GM04504 (cell line): ENCODE measurements at regions not wholly inside any gene's neighbourhood (a gene's known extent, or its start where the extent isn't known, plus 50 kb on each side); places are given as distances from the start of the nearest gene placed in this dataset.
"Not testable (repeated sequence)": the region's sequence is repeated elsewhere in the genome, so short reads cannot be mapped to it uniquely, and the experiment has no call there.

ENCODE experiments used
- DNase-seq: peaks from one replicate; pipeline ENCODE4 v3.0.0-alpha.2; 2012; ENCODE audit warnings: low read depth

GRCh38 chr1:96075704-96076455, 645.7 kb upstream of the PTBP2 start:
- DNase-seq = no peak

- DNase-seq = no peak
Measured at GRCh38 chr1:96076589-96076988, 645.0 kb upstream of the PTBP2 start.

- DNase-seq = no peak
Measured at GRCh38 chr1:96079581-96079980, 642.0 kb upstream of the PTBP2 start.

GRCh38 chr1:96080925-96081324, 640.7 kb upstream of the PTBP2 start:
- DNase-seq = no peak

- DNase-seq = no peak
Measured at GRCh38 chr1:96087719-96088118, 633.9 kb upstream of the PTBP2 start.

- no peak for DNase-seq
Measured at GRCh38 chr1:96090134-96090533, 631.5 kb upstream of the PTBP2 start.

- no peak for DNase-seq
Measured at GRCh38 chr1:96095849-96096612, 625.6 kb upstream of the PTBP2 start.

GRCh38 chr1:96096613-96097321, 624.8 kb upstream of the PTBP2 start:
- no peak for DNase-seq

GRCh38 chr1:96104506-96104905, 617.1 kb upstream of the PTBP2 start:
- no peak for DNase-seq

- no peak for DNase-seq
Measured at GRCh38 chr1:96104906-96105305, 616.7 kb upstream of the PTBP2 start.

GRCh38 chr1:96116731-96117130, 604.9 kb upstream of the PTBP2 start:
- no peak for DNase-seq

- no peak for DNase-seq
Measured at GRCh38 chr1:96130432-96130831, 591.2 kb upstream of the PTBP2 start.

GRCh38 chr1:96144636-96145035, 576.9 kb upstream of the PTBP2 start:
- DNase-seq = no peak

GRCh38 chr1:96145492-96145891, 576.1 kb upstream of the PTBP2 start:
- DNase-seq = no peak

GRCh38 chr1:96152957-96153356, 568.6 kb upstream of the PTBP2 start:
- not testable (repeated sequence) for DNase-seq

- no peak for DNase-seq
Measured at GRCh38 chr1:96157101-96157500, 564.5 kb upstream of the PTBP2 start.

- no peak for DNase-seq
Measured at GRCh38 chr1:96159379-96159778, 562.2 kb upstream of the PTBP2 start.

GRCh38 chr1:96164053-96164452, 557.5 kb upstream of the PTBP2 start:
- DNase-seq = no peak

GRCh38 chr1:96178053-96178452, 543.5 kb upstream of the PTBP2 start:
- no peak for DNase-seq

GRCh38 chr1:96183485-96183884, 538.1 kb upstream of the PTBP2 start:
- DNase-seq = no peak

GRCh38 chr1:96183928-96184327, 537.7 kb upstream of the PTBP2 start:
- DNase-seq = no peak

GRCh38 chr1:96185181-96185580, 536.4 kb upstream of the PTBP2 start:
- DNase-seq = no peak

GRCh38 chr1:96187020-96187419, 534.6 kb upstream of the PTBP2 start:
- DNase-seq = no peak
